HG02588 (cell line): ENCODE measurements at regions not wholly inside any gene's neighbourhood (a gene's known extent, or its start where the extent isn't known, plus 50 kb on each side); places are given as distances from the start of the nearest gene placed in this dataset.
"Not testable (repeated sequence)": the region's sequence is repeated elsewhere in the genome, so short reads cannot be mapped to it uniquely, and the experiment has no call there.

Source experiments
- ATAC-seq: cut with Tn5 transposase; IDR thresholded peaks from one replicate; pipeline ENCODE4 v1.9.1; 2021; ENCODE audit warnings: mild to moderate bottlenecking, moderate library complexity; ENCODE audit not compliant: unreplicated experiment

GRCh38 chr6:92008757-92009502, 1410.4 kb downstream of the EPHA7 start:
- ATAC-seq = no peak

- ATAC-seq = no peak
Observed at GRCh38 chr6:92000112-92000511, 1413.2 kb upstream of the MAP3K7 start.

GRCh38 chr6:91994787-91995186, 1407.9 kb upstream of the MAP3K7 start:
- ATAC-seq = no peak

GRCh38 chr6:91982559-91982958, 1395.7 kb upstream of the MAP3K7 start:
- ATAC-seq = no peak

- ATAC-seq = no peak
Observed at GRCh38 chr6:91976797-91977196, 1389.9 kb upstream of the MAP3K7 start.

- ATAC-seq = no peak
Observed at GRCh38 chr6:91970700-91971099, 1383.8 kb upstream of the MAP3K7 start.

GRCh38 chr6:91965872-91966271, 1379.0 kb upstream of the MAP3K7 start:
- ATAC-seq = no peak

- ATAC-seq = no peak
Observed at GRCh38 chr6:91961671-91962070, 1374.8 kb upstream of the MAP3K7 start.

GRCh38 chr6:91961236-91961635, 1374.4 kb upstream of the MAP3K7 start:
- no peak for ATAC-seq

- ATAC-seq = no peak
Observed at GRCh38 chr6:91941838-91942237, 1355.0 kb upstream of the MAP3K7 start.

GRCh38 chr6:91940801-91941200, 1353.9 kb upstream of the MAP3K7 start:
- ATAC-seq = no peak

- ATAC-seq = no peak
Observed at GRCh38 chr6:91926827-91927226, 1340.0 kb upstream of the MAP3K7 start.

GRCh38 chr6:91926361-91926760, 1339.5 kb upstream of the MAP3K7 start:
- ATAC-seq = no peak

GRCh38 chr6:91911945-91912344, 1325.1 kb upstream of the MAP3K7 start:
- no peak for ATAC-seq

GRCh38 chr6:91904586-91905164, 1317.8 kb upstream of the MAP3K7 start:
- ATAC-seq = no peak

GRCh38 chr6:91895599-91896285, 1308.9 kb upstream of the MAP3K7 start:
- ATAC-seq = no peak

- ATAC-seq = no peak
Observed at GRCh38 chr6:91886183-91886795, 1299.4 kb upstream of the MAP3K7 start.

GRCh38 chr6:91881791-91882190, 1294.9 kb upstream of the MAP3K7 start:
- not testable (repeated sequence) for ATAC-seq

GRCh38 chr6:91879386-91879995, 1292.6 kb upstream of the MAP3K7 start:
- no peak for ATAC-seq

- no peak for ATAC-seq
Observed at GRCh38 chr6:91877994-91878393, 1291.1 kb upstream of the MAP3K7 start.

GRCh38 chr6:91874971-91875370, 1288.1 kb upstream of the MAP3K7 start:
- ATAC-seq = no peak
